ENCODE measurements at regions not wholly inside any gene's neighbourhood (a gene's known extent, or its start where the extent isn't known, plus 50 kb on each side); places are given as distances from the start of the nearest gene placed in this dataset.
A peak's percentile ranks its signal among the peaks of the same experiment; 100 is the strongest.

GRCh38 chr2:37589298-37589697 lies 82.1 kb downstream of the CDC42EP3 start:
- WGBS, 5 donors, result 81 to 92% (median 86%) methylated on average over 3 of the region's 3 CpGs
- Histone ChIP-seq H3K4me1 (peaks cover 18 to 61% (median 40%) of the 10 kb centered on the region in 6 donors), H3K27me3 (replicated peaks in 1 of 7) (no peaks in the 10 kb centered on the region), H3K9me3 (peaks cover 0 to 12% (median 10%) of the 10 kb centered on the region in 8 donors), H3K27ac (peak overlapping the region in 6 of 8 donors; percentile 26 to 59 (median 52)), H3K4me3 (no peak overlapping the region), H3K36me3 (no peaks in the 10 kb centered on the region)
- no peak for DNase-seq
- TF ChIP-seq POLR2A (IDR thresholded peaks at IDR 0.05) (no peak), POLR2AphosphoS5 (IDR thresholded peaks at IDR 0.05) (no peak), CTCF (IDR thresholded peaks at IDR 0.05 in 8 of 11, conservative IDR thresholded peaks at IDR 0.05 in 3 of 11) (no peak)
- intact Hi-C loops (cut with DNase I; ENCODE audit: low total_unique reads), result no loop called here

GRCh38 chr2:37590119-37590571 lies 81.3 kb downstream of the CDC42EP3 start:
- Histone ChIP-seq H3K9me3 (peaks cover 0 to 21% (median 18%) of the 10 kb centered on the region in 8 donors), H3K36me3 (no peaks in the 10 kb centered on the region), H3K4me3 (no peak overlapping the region), H3K27ac (peak overlapping the region in 6 of 8 donors; percentile 13 to 59 (median 50)), H3K27me3 (replicated peaks in 1 of 7) (no peaks in the 10 kb centered on the region), H3K4me1 (peaks cover 18 to 54% (median 37%) of the 10 kb centered on the region in 6 donors)
- DNase-seq, result no peak
- 37 to 53% (median 47%) methylated on average over 3 of the region's 3 CpGs for WGBS, 5 donors
- TF ChIP-seq POLR2AphosphoS5 (IDR thresholded peaks at IDR 0.05) (peak in 1 of 3 donors; percentile 57), POLR2A (IDR thresholded peaks at IDR 0.05) (no peak)
- intact Hi-C loops (cut with DNase I; ENCODE audit: low total_unique reads), result no loop called here

Small RNA genes lying in the stretch of these regions (small RNA-seq; reads per million reads assigned to genes)
- gene RNU6-1116P, result 0 reads per million in 4 donors
